ENCODE measurements at regions not wholly inside any gene's neighbourhood (a gene's known extent, or its start where the extent isn't known, plus 50 kb on each side); places are given as distances from the start of the nearest gene placed in this dataset.

DNA sequence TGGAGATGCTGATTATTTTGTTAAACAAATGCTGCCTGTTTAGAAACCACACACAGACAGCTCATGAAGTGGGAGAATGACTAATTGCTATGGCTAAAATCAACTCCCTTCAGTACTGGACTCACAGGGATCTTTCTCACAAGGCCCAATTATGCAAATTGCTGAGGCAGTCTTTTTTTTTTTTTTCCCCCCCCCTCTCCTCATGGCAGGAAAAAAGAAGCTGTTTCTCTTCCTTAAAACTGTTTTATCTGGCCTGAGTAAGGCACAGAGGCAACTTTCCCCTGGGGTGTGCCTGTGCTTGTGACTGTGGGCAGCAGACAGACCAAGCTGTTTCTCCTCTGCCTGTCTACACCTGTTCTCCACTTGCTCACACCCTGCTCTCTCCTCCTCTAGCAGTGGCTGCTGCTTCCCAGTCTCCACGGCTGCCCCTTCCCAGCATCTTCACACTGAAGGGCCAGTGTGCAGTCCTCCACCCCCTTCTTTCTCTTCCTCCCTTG is 65.4 kb upstream of the STEAP1B start:
- POLR2A ChIA-PET: no interaction called here
- H3K4me3 Mint-ChIP-seq: peak overlapping the region; percentile 70
- H3K9me3 Mint-ChIP-seq (ENCODE audit: insufficient read depth): no peaks in the 10 kb centered on the region
- no peak for ATAC-seq
- no peak for DNase-seq
- H3K4me1 Mint-ChIP-seq (ENCODE audit: low read depth): peaks cover 65% of the 10 kb centered on the region
- CTCF ChIA-PET: interaction anchor here (1.5 to 9.4 kb wide), 3 partner anchors 164 to 490 kb away, joined by 4 to 457 read pairs (median 90); partner anchors contain the start of gene IL6
- H3K36me3 Mint-ChIP-seq (ENCODE audit: low read depth): peaks cover 7% of the 10 kb centered on the region
- peak overlapping the region; percentile 80 for H3K27ac Mint-ChIP-seq
- H3K27me3 Mint-ChIP-seq (ENCODE audit: low read depth): peaks cover 36% of the 10 kb centered on the region

GRCh38 chr7:22564511-22565045 is 64.6 kb upstream of the STEAP1B start:
- ATAC-seq (peak; percentile 33), DNase-seq (peak; percentile 26)
- ChIA-PET CTCF (interaction anchor here (0.9 to 9.4 kb wide), 5 partner anchors 155 to 491 kb away, joined by 3 to 457 read pairs (median 41); partner anchors contain the start of gene IL6), POLR2A (interaction anchor here (1.1 kb wide), 1 partner anchor 160 kb away, joined by 3 read pairs; no protein-coding TSS in a partner anchor)
- Mint-ChIP-seq H3K36me3 (ENCODE audit: low read depth) (peaks cover 5% of the 10 kb centered on the region), H3K4me3 (peak overlapping the region; percentile 70), H3K4me1 (ENCODE audit: low read depth) (peaks cover 65% of the 10 kb centered on the region), H3K27me3 (ENCODE audit: low read depth) (peaks cover 30% of the 10 kb centered on the region), H3K27ac (peak overlapping the region; percentile 80), H3K9me3 (ENCODE audit: insufficient read depth) (no peaks in the 10 kb centered on the region)

- H3K4me3 Mint-ChIP-seq: peak overlapping the region; percentile 70
- peak overlapping the region; percentile 80 for H3K27ac Mint-ChIP-seq
- H3K36me3 Mint-ChIP-seq (ENCODE audit: low read depth): peaks cover 5% of the 10 kb centered on the region
- POLR2A ChIA-PET: interaction anchor here (0.9 to 1.1 kb wide), 2 partner anchors 161 to 163 kb away, joined by 3 read pairs; partner anchors contain the start of gene IL6
- H3K9me3 Mint-ChIP-seq (ENCODE audit: insufficient read depth): no peaks in the 10 kb centered on the region
- ATAC-seq (peak; percentile 52), DNase-seq (peak; percentile 44)
- peaks cover 28% of the 10 kb centered on the region for H3K27me3 Mint-ChIP-seq (ENCODE audit: low read depth)
- H3K4me1 Mint-ChIP-seq (ENCODE audit: low read depth): peaks cover 59% of the 10 kb centered on the region
- CTCF ChIA-PET: interaction anchor here (0.9 to 9.4 kb wide), 8 partner anchors 9 to 491 kb away, joined by 3 to 457 read pairs (median 5); partner anchors contain the start of gene IL6
Observed at GRCh38 chr7:22563621-22564241, 63.7 kb upstream of the STEAP1B start.

DNA sequence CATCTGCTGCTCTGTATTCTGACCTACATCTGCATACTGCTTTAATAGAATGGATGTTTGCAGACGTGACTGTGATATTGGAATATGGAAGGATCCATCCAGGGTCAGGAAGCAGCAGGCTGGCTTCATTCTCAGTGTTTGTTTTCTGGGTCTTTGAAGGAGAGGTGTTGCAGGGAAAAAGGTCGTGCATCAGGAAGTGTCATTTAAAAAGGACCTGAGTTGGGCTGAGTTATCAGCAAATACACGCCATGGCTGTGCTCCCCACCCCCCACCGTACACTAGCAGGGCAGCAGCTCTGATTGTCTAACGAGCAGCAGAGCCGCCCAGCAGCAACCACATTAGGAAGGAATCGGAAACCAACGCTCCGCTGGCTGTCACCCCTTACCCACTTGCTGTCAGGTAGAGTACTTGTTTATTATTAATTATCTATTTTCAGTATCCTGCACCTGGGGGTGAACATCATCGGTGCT is 63.1 kb upstream of the STEAP1B start:
- ChIA-PET CTCF (interaction anchor here (0.9 to 9.4 kb wide), 7 partner anchors 8 to 492 kb away, joined by 3 to 457 read pairs (median 5); partner anchors contain the start of gene IL6), POLR2A (interaction anchor here (0.9 to 1.1 kb wide), 2 partner anchors 162 to 164 kb away, joined by 3 read pairs; partner anchors contain the start of gene IL6)
- H3K27ac Mint-ChIP-seq: peak overlapping the region; percentile 79
- peaks cover 5% of the 10 kb centered on the region for H3K36me3 Mint-ChIP-seq (ENCODE audit: low read depth)
- peak overlapping the region; percentile 70 for H3K4me3 Mint-ChIP-seq
- no peaks in the 10 kb centered on the region for H3K9me3 Mint-ChIP-seq (ENCODE audit: insufficient read depth)
- peaks cover 57% of the 10 kb centered on the region for H3K4me1 Mint-ChIP-seq (ENCODE audit: low read depth)
- peaks cover 24% of the 10 kb centered on the region for H3K27me3 Mint-ChIP-seq (ENCODE audit: low read depth)
- peak; percentile 26 for ATAC-seq
- DNase-seq: peak; percentile 54

DNA sequence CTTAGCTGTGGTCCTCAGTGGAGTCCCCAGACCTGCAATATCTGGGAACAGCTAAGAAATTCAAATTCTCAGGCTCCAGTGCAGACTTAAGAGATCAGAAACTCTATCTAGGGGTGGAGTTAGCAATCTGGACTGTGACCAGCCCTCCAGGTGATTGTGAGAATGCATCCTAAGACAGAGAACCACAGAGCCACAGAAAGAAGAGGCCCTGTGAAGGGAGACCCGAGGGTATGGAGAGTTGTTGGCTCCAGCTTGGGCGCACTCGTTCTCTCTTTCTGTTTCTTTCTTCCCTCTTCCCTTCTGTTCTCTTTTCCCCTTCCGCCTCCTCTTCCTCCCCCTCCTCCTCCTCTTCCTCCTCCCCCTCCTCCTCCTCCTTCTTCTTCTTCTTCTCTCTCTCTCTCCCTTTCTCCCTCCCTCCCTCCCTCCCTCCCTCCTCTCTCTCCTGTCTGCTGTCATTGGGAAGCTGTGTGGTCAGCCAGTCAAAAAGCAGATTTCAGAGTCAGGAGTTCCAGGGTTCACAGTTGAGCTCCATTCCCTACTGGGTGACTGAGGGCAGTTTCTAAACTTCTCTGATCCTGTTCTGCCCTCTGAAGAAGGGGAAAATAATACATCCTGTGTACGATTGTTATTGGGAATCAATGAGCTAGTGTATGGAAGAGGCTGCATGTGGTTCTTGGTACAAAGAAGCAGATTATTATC is 62.1 kb upstream of the STEAP1B start:
- ATAC-seq (no peak), DNase-seq (peak; percentile 31)
- Mint-ChIP-seq H3K36me3 (ENCODE audit: low read depth) (peaks cover 1% of the 10 kb centered on the region), H3K9me3 (ENCODE audit: insufficient read depth) (no peaks in the 10 kb centered on the region), H3K27me3 (ENCODE audit: low read depth) (peaks cover 16% of the 10 kb centered on the region), H3K4me3 (peak overlapping the region; percentile 19), H3K27ac (no peak overlapping the region), H3K4me1 (ENCODE audit: low read depth) (peaks cover 57% of the 10 kb centered on the region)
- ChIA-PET CTCF (interaction anchor here (2.0 to 9.4 kb wide), 4 partner anchors 19 to 493 kb away, joined by 4 to 457 read pairs (median 66); partner anchors contain the start of gene IL6), POLR2A (no interaction called here)

- no peak for ATAC-seq
- Mint-ChIP-seq H3K36me3 (ENCODE audit: low read depth) (no peaks in the 10 kb centered on the region), H3K4me3 (no peak overlapping the region), H3K27me3 (ENCODE audit: low read depth) (peaks cover 18% of the 10 kb centered on the region), H3K27ac (no peak overlapping the region), H3K9me3 (ENCODE audit: insufficient read depth) (no peaks in the 10 kb centered on the region), H3K4me1 (ENCODE audit: low read depth) (peaks cover 55% of the 10 kb centered on the region)
- POLR2A ChIA-PET: no interaction called here
- no peak for DNase-seq
- CTCF ChIA-PET: interaction anchor here (0.6 to 9.4 kb wide), 10 partner anchors 14 to 1519 kb away, joined by 3 to 457 read pairs (median 6); partner anchors contain the start of gene IL6
Observed at GRCh38 chr7:22561321-22561811, 61.4 kb upstream of the STEAP1B start.

DNA sequence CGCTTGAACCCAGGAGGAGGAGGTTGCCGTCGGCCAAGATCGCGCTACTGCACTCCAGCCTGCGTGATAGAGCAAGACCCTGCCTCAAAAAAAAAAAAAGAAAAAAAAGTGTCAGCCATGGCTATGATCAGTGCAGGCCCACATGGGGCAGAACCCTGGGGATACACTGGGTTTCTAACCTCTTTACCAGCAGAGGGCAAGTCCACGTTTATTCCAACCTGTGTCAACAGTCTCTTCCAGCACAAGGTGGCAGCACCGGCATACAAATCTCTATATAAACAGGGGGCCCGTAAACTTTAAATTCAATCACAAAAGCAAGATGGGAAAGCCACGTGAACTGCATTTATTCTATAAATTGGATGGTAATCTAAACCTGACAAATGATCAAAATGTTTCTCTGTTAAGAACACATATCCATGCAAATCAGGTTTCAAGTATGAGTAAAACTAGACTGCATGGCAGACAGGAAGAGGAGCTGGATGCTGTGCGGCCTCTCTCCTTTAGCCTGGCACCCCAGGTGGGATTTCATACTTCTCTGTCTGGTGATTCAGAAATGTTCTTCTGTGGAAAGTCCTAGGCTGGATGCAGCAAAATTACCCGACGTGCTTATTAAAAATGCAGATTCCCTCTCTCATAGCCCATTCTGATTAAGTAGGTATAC is 60.0 kb upstream of the STEAP1B start:
- H3K4me3 Mint-ChIP-seq: no peak overlapping the region
- ATAC-seq (peak; percentile 79), DNase-seq (peak; percentile 86)
- H3K4me1 Mint-ChIP-seq (ENCODE audit: low read depth): peaks cover 51% of the 10 kb centered on the region
- POLR2A ChIA-PET: no interaction called here
- CTCF ChIA-PET: interaction anchor here (0.5 to 9.4 kb wide), 28 partner anchors 9 to 495 kb away, joined by 3 to 457 read pairs (median 4); partner anchors contain the start of gene IL6
- no peak overlapping the region for H3K27ac Mint-ChIP-seq
- no peaks in the 10 kb centered on the region for H3K36me3 Mint-ChIP-seq (ENCODE audit: low read depth)
- no peaks in the 10 kb centered on the region for H3K9me3 Mint-ChIP-seq (ENCODE audit: insufficient read depth)
- H3K27me3 Mint-ChIP-seq (ENCODE audit: low read depth): peaks cover 14% of the 10 kb centered on the region

GRCh38 chr7:22557167-22557566 is 57.2 kb upstream of the STEAP1B start:
- no peak for ATAC-seq
- no peaks in the 10 kb centered on the region for H3K9me3 Mint-ChIP-seq (ENCODE audit: insufficient read depth)

GRCh38 chr7:22555476-22555875 is 55.5 kb upstream of the STEAP1B start:
- Mint-ChIP-seq H3K27me3 (ENCODE audit: low read depth) (peaks cover 46% of the 10 kb centered on the region), H3K4me3 (no peak overlapping the region), H3K9me3 (ENCODE audit: insufficient read depth) (no peaks in the 10 kb centered on the region), H3K36me3 (ENCODE audit: low read depth) (no peaks in the 10 kb centered on the region), H3K27ac (no peak overlapping the region), H3K4me1 (ENCODE audit: low read depth) (peaks cover 20% of the 10 kb centered on the region)
- no peak for ATAC-seq
- no peak for DNase-seq
- POLR2A ChIA-PET: no interaction called here
- CTCF ChIA-PET: interaction anchor here (0.9 to 4.1 kb wide), 7 partner anchors 8 to 500 kb away, joined by 3 to 24 read pairs (median 6); partner anchors contain the start of gene IL6

More at GRCh38 chr7:22557167-22557566, 57.2 kb upstream of the STEAP1B start:
- Mint-ChIP-seq H3K27me3 (ENCODE audit: low read depth) (peaks cover 31% of the 10 kb centered on the region), H3K27ac (no peak overlapping the region), H3K4me3 (no peak overlapping the region), H3K36me3 (ENCODE audit: low read depth) (no peaks in the 10 kb centered on the region), H3K4me1 (ENCODE audit: low read depth) (peaks cover 27% of the 10 kb centered on the region)
- ChIA-PET POLR2A (no interaction called here), CTCF (interaction anchor here (9.4 kb wide), 1 partner anchor 172 kb away, joined by 457 read pairs; the partner anchor contains the start of gene IL6)
- no peak for DNase-seq

GRCh38 chr7:22554184-22554583 is 54.2 kb upstream of the STEAP1B start:
- peaks cover 57% of the 10 kb centered on the region for H3K27me3 Mint-ChIP-seq (ENCODE audit: low read depth)
- POLR2A ChIA-PET: no interaction called here
- no peak overlapping the region for H3K27ac Mint-ChIP-seq
- no peaks in the 10 kb centered on the region for H3K9me3 Mint-ChIP-seq (ENCODE audit: insufficient read depth)
- CTCF ChIA-PET: interaction anchor here (1.5 to 4.1 kb wide), 4 partner anchors 10 to 501 kb away, joined by 5 to 24 read pairs (median 7); partner anchors contain the start of gene IL6
- peaks cover 26% of the 10 kb centered on the region for H3K4me1 Mint-ChIP-seq (ENCODE audit: low read depth)
- ATAC-seq: no peak
- no peak overlapping the region for H3K4me3 Mint-ChIP-seq
- no peaks in the 10 kb centered on the region for H3K36me3 Mint-ChIP-seq (ENCODE audit: low read depth)
- DNase-seq: no peak
